ENCODE measurements at regions not wholly inside any gene's neighbourhood (a gene's known extent, or its start where the extent isn't known, plus 50 kb on each side); places are given as distances from the start of the nearest gene placed in this dataset.

- Histone ChIP-seq H3K4me3 (no peak overlapping the region), H3K27ac (no peak overlapping the region)
- TF ChIP-seq, protein P1, sequence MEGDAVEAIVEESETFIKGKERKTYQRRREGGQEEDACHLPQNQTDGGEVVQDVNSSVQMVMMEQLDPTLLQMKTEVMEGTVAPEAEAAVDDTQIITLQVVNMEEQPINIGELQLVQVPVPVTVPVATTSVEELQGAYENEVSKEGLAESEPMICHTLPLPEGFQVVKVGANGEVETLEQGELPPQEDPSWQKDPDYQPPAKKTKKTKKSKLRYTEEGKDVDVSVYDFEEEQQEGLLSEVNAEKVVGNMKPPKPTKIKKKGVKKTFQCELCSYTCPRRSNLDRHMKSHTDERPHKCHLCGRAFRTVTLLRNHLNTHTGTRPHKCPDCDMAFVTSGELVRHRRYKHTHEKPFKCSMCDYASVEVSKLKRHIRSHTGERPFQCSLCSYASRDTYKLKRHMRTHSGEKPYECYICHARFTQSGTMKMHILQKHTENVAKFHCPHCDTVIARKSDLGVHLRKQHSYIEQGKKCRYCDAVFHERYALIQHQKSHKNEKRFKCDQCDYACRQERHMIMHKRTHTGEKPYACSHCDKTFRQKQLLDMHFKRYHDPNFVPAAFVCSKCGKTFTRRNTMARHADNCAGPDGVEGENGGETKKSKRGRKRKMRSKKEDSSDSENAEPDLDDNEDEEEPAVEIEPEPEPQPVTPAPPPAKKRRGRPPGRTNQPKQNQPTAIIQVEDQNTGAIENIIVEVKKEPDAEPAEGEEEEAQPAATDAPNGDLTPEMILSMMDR (IDR thresholded peaks at IDR 0.05) = no peak
- no peak for DNase-seq (ENCODE audit: low spot score)
Observed at GRCh38 chr6:5855787-5856470, 150.8 kb downstream of the NRN1 start.

GRCh38 chr6:5854899-5855298, 151.8 kb downstream of the NRN1 start:
- TF ChIP-seq, protein P1 (IDR thresholded peaks at IDR 0.05) = no peak

DNA sequence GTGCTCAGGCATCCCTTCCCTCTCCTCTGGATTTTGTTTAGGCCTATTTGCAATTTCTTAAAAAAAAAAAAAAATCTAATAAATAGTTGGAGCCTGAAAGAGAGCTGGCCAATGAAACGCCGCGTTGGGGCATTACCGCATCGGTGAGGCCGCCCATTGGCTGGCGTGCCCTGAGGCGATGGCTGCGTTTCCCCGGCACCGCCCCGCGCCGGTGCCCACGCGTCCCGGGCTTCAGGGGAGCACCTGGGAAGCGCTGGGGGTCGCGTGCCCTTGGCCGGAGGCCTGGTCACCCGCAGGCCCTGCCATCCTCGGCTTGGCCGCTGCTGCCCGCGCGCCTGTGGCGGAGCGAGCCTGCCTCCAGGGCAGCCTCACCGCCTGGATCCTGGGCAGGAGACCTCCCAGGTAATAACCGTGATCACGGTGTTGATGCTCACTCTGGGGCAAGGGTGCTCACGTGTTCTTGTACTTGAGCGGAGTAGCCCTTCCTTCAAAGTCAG, 155.4 kb downstream of the NRN1 start:
- no peak for DNase-seq (ENCODE audit: low spot score)
- H3K27ac ChIP-seq = no peak overlapping the region
- TF ChIP-seq, protein P1 (IDR thresholded peaks at IDR 0.05) = no peak

More at GRCh38 chr6:5854899-5855298, 151.8 kb downstream of the NRN1 start:
- no peak for DNase-seq (ENCODE audit: low spot score)
- Histone ChIP-seq H3K27ac (no peak overlapping the region), H3K4me3 (no peak overlapping the region)

DNA sequence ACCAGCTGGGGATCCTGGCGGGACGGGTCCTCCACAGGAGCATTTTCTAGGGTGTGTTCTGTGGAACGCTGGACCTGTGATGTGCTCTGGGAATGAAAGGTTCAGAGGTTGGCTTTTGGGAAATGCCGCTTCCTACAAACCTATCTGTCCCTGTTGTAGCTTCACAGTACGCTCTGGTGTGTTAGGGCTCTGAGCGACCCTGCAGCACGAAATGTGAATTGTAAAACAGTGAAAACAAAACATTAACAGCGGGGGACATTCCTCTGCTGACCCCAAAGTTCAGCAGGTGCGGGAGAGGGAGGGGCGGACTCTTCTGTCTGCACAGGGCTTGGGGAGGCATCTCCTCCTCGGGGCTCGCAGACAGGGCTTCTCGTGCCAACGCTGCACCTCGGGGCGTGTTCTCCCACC, 155.9 kb downstream of the NRN1 start:
- Histone ChIP-seq H3K4me3 (peak overlapping the region; percentile 65), H3K27ac (no peak overlapping the region)
- no peak for DNase-seq (ENCODE audit: low spot score)
- TF ChIP-seq, protein P1 (IDR thresholded peaks at IDR 0.05) = no peak

More for the DNA sequence above, 155.4 kb downstream of the NRN1 start:
- peak overlapping the region; percentile 65 for H3K4me3 ChIP-seq

DNA sequence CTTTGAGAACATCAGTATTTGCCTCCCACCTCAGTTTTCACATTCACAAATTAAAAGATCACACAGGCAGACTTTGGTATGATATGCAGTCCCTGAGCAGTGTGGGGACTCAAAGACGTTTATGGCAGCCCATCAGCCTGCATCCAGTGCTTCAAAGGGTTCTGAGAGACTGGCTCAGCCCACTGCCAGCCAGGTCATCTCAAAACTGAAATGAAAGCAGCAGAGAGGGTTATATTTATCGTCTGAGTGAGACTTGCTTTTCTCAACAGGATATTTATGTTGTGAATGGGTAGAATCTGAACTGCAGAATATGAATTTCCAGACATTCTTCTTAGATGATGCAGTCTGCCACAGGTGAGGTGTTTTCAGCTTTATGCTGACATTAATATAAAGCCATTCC, 159.8 kb downstream of the NRN1 start:
- no peak for DNase-seq (ENCODE audit: low spot score)
- Histone ChIP-seq H3K4me3 (no peak overlapping the region), H3K27ac (no peak overlapping the region)
- TF ChIP-seq, protein P1 (IDR thresholded peaks at IDR 0.05) = no peak

DNA sequence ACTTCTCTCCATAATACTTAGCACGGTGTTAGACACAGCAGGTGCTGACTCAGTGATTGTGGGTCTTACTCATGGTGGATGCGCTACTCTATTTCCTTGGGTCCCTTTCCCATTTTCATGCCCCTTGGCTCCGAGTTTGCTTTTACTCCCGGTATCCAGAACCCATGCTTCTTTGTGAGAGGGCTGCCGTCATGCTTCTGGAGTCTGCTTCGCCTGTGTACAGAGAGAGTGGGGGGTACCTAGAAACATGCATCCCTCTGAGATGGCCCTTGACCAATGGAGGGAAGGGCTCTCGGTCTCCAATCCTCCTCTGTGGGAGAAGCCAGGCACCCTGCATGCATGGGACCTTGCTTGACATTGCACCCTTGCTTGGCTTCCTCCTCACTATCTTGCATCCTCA, 160.4 kb downstream of the NRN1 start:
- no peak overlapping the region for H3K4me3 ChIP-seq
- TF ChIP-seq, protein P1 (IDR thresholded peaks at IDR 0.05) = no peak
- H3K27ac ChIP-seq = no peak overlapping the region
- peak; percentile 31 for DNase-seq (ENCODE audit: low spot score)

GRCh38 chr6:5843078-5843477, 163.6 kb downstream of the NRN1 start:
- Histone ChIP-seq H3K27ac (no peak overlapping the region), H3K4me3 (no peak overlapping the region)
- no peak for DNase-seq (ENCODE audit: low spot score)
- TF ChIP-seq, protein P1 (IDR thresholded peaks at IDR 0.05) = no peak
